Femur (tissue), 1 donor: ENCODE measurements at regions not wholly inside any gene's neighbourhood (a gene's known extent, or its start where the extent isn't known, plus 50 kb on each side); places are given as distances from the start of the nearest gene placed in this dataset.
A peak's percentile ranks its signal among the peaks of the same experiment; 100 is the strongest.
"Not testable (repeated sequence)": the region's sequence is repeated elsewhere in the genome, so short reads cannot be mapped to it uniquely, and the experiment has no call there.

Experiments used
- DNase-seq: peaks from one replicate; pipeline ENCODE4 v3.0.0-alpha.2; 2017

DNA sequence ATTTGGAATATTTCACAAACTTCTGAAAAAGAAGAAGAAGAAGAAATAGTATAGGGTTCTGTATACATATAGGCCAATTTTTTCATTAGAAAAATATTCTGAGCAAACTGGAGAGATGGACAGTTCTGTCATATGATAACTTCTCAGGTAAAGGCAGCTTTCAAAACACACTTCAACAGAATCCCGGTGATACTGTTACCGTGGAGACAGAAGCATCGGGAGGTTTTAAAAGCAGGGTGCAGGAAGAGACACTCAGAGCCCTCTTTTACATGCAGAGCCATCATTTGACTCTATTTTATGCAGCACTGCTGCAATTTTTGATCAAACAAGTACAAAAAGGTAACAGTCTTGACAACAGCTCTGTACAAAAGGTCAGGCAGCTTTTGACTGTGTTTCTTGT, 1785.4 kb downstream of the LRRC4C start:
- no peak for DNase-seq

DNA sequence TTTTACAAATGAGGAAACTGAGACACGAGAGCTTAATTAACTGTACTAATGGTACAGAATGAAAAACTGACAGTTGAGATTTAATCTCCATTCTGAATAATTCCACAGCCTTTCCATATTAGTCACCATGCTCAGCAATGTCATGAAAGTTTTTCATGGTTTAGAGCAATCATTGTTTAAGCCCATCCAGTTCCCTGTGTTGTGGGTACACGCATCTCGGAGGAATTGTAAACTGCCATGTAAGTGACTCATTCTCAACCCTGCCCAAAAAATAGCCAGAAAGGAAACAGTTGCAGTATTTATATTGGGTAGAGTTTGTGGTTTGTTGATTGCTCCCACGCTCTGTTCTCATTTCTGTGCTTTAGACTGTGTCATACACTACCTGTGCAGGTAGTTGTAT, 1790.8 kb downstream of the LRRC4C start:
- DNase-seq, result no peak

DNA sequence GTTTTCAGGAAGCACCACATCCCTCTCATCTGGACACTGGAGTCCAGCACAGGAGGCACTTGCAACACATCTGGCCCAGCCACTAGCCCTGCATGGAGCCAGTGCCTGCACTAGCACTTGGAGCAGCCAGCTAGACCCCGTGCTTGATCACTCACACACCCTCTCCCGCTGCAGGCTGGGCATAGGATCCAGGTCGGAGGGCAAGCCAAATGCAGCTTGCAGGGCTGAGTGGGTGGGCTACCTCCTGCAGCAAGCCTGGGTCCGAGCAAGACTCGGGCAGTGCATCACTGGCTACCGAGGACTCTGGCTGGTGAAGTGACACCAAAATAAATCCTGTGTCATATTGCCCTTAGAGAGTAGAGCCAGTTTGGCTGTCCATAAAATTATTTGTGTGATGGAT, 1795.4 kb downstream of the LRRC4C start:
- no peak for DNase-seq

DNA sequence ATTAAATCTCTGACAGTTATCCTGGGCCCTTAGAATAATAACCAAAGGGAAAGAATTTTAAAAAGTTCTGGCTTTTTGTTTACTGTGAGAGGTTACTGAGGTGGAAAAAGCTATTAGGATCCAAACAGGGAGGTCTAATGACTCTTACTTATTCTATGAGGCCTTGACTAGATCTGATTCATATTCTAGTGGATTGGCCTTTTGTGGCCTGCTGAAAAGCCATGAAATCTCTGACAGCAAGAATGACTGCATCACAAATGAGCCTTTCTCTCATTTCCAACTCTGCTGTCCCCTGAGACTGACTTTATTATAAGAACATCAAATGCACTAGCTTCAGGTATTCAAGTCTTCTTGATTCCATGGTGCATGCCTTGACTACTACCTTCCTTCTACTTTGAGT, 1797.6 kb downstream of the LRRC4C start:
- DNase-seq, result no peak

DNA sequence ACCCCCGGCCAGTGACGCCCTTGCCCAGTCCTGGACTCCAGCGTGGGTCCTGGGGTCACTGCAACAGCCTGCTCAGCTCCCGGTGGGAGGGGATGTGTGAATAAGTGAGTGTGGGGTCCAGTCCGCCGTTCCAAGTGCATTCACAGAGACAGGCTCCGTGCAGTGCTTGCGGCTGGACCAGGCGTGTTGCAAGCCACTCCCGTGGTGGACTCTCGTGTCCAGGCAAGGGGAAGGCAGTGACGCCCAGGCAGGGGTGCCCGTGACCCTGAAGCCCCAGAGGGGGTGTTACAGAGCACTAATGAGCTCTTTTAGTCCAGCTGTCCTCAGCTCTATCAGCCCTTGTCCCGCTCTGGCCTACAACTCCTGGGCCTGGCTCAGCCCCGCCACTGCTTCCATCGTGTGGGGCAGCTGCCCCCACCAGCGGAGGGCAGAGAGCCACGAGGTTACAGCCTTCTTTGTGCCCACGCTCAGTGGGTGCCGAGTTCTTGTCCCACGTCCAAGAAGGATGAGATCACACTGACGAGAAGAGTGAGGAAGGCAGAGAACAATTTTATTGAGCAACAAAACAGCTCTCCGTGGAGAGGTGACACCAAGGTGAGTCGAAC, 1807.5 kb downstream of the LRRC4C start:
- DNase-seq, result no peak

DNA sequence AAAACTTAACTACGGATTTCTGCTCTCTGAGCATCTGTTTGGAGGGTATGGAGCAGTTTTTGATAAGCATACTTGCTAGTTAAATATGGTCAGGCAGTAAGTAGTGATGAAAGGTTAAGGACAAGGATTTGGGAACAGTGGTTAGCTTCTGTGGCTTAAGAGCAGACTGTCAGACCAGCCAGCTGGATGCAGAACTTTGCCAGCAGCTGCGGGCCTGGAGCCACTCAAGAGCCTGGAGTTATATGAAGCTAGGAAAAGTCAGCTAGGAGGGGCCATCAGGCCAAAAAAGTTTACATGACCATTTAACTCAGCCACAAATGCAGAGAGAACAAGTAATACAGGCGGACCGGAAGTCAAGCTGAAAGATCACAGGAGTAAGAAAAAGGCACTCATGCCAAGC, 1817.7 kb downstream of the LRRC4C start:
- DNase-seq, result peak; percentile 66

DNA sequence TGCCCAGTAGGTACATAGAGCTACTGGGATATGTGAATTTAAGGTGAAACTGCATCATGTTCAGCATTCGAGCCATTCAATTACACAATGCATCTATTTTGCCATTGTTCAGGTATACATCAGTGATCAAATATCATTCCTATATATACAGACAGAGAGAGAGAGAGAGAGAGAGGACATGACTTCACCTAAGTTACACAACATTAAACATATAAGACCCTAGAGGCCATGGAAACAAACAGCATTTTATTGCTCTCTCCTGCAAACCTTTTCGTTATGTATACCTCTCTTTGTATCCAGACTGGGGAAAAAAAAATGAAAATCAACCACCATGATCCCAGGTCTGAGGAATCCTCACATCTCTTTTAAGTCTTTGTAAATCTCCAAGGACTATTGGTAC, 1829.1 kb downstream of the LRRC4C start:
- DNase-seq, result no peak

DNA sequence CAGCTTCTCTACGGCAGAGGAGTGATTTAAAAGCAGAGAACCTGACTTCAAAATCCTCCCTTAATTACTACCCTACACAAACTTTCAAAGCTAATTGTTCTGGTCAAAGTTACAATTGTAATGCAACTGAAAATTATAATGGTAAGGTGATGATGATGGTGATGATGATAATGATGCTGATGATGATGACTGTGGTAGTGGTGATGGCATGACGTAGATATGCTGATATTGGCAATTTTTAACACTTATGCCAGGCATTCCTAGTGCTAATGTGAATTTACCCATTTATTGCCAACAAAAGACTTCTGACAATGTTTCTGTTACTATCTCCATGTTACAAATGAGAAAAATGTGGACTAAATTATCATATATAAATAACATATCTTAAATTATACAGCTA, 1831.1 kb downstream of the LRRC4C start:
- DNase-seq, result no peak

DNA sequence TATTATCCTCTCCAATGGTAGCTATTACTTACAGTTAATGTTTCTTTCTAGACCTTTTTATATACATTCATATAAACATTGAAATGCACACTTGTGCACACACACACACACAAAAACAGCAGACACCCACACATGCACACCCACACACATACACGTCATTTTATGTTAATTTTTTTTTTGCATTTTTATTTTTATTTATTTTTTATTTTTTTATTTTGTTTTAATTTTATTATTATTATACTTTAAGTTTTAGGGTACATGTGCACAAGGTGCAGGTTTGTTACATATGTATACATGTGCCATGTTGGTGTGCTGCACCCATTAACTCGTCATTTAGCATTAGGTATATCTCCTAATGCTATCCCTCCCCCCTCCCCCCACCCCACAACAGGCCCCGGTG, 1839.1 kb downstream of the LRRC4C start:
- DNase-seq, result not testable (repeated sequence)

DNA sequence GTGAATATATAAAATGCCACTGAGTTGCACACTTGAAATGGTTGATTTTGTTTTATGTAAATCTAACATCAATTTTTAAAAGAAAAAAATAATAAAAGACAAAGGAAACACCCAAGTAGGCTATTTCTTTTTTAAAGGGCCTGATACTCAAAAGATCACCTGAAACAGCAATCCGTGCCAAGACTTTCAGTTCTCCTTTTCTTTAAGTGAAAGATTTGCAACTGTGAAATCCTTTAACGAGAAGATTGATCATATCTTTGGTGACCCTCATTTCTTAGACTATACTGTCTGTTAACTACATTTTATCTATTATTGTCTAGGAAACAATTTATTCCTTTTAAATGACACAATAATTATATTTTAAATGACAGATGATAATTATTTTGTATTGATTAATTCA, 1841.5 kb downstream of the LRRC4C start:
- no peak for DNase-seq

DNA sequence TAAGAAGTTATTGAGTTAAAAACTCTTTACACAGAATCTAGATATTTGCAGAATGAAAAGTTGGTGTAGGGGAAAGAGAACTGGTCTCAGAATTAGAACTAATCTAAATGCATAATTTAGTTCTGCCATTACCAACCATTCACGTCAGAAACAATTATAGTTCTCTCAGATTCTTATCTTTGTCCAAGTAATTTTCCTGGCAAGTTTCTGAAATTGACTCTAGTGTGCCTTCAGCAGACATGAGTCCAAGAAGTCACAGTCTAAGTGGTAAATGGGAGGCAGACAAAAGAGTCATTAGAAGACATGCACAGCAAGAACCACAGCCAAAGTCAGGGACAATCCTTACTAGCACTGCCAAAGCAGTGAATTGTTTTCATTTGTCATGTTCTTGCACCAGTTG, 1870.1 kb downstream of the LRRC4C start:
- DNase-seq, result no peak

DNA sequence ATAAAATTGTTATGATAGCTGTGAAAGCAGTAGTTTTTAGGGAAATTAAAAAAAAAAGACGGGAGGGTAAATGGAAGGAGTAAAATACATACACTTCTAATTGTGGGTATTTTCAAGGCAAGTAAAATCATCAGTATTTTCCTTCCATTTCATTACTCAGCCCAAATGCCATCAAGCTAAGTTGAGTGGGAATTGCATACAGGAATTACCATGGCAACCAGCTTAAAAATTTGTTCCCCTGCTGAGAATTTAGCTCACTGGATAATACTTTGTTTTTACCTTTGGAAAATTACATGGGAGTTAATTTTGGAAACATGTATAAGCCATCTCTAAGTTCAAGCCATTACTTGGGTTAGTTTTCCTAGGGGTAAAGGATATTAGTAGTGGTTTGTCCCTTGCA, 1873.4 kb downstream of the LRRC4C start:
- DNase-seq, result no peak

DNA sequence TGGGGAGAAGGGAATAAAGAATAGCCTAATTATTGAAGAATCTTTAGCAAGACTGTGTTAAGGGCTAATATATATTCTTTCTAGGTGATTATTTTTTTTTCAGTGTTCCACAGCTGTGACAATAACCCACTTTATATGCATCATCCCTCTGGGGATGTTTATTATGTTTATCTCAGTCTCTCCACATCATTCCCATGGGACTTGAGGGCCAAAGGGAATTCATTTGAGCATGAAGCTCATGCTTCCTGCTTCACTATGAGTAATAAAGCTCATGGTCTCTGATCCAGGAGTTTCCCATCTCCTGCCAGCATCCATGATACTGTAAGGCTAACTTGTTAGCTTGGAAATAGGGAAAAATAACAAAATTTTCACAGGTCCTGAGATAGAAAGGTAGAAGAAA, 1888.4 kb downstream of the LRRC4C start:
- no peak for DNase-seq

DNA sequence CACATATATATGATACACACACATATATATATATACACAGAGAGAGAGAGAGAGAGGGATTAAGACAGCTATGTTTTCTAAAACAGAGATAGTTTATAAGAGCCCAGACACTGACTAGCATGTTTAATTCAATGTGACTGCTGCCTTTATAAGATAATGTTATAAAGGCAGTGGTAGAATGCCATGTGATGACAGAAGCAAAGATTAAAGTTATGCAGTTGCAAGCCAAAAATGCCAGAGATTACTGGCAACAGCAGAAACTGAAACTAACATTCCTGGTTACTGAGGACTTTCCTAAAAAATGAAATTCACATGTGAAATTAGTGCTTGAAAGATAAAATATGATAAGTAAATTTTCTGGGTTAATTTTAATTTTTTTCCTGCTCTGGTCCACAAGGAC, 1888.9 kb downstream of the LRRC4C start:
- DNase-seq, result no peak

DNA sequence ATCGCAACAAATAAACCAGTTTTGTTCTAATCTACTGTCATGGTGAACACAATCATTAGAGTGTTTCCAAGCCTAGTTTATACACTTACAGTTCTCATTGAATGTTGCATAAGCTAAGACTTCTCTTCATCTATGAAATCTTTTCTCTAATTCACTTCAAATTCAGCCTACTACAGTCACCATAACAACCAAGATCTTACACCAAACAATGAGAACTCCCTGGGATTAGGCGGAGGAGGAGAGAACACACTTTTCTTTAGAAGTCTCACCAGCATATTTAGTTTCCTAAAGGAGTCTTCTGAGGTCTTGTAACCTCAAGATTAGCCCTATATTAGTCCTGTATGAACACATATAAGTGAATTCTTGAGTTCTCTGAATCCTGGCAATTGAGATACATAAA, 1889.7 kb downstream of the LRRC4C start:
- no peak for DNase-seq

DNA sequence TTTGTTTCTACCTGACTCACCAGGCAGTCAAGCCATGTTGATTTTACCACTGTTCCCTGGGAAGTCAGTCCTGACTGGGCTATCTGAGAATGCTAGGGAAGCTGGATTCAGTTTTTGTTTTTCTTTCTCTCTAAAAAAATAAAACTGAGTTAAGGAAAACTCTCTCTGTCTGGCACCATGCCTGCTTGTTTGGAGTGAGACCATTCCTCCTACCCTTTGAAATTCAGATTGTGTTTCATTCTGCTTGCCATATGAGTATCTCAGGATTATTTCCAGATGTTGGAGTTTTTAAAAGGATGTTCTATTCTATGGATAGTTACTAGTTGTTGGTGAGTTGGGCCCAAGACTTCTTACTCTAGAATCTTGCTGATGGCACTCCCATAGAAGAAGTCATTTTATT, 1917.0 kb downstream of the LRRC4C start:
- DNase-seq, result peak; percentile 21

DNA sequence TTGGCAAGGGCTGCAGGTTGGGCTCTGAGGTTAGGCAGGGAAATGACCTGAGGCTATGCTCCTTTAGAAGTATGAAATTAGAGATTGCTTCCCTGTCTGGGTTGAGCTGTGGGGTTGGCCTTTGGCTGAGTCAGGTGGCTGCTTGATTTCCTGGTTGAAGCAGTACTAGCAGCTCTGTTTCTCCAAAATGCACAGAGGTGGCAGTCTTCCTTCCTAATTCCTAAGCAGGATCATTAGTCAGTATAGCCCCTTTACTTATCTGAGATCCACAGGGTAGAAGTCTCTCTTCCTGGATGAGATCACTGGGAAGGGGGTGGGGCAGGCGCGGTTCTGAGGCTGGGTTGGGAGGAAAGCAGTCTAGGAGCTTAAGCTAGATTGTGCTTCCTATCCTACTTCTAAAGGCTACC, 1917.5 kb downstream of the LRRC4C start:
- DNase-seq, result no peak

DNA sequence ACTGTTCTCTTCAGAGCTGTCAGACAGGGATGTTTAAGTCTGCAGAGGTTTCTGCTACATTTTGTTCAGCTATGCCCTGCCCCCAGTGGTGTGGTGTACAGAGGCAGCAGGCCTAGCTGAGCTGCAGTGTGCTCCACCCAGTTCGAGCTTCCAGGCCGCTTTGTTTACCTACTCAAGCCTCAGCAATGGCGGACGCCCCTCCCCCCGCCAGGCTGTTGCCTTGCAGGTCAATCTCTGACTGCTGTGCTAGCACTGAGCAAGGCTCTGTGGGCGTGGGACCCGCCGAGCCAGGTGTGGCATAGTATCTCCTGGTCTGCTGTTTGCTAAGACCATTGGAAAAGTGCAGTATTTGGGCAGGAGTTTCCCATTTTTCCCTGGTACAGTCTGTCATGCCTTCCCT, 1923.1 kb downstream of the LRRC4C start:
- DNase-seq, result not testable (repeated sequence)
